Thoracic aorta (tissue), 2 donors: ENCODE measurements at regions not wholly inside any gene's neighbourhood (a gene's known extent, or its start where the extent isn't known, plus 50 kb on each side); places are given as distances from the start of the nearest gene placed in this dataset.
"Not testable (repeated sequence)": the region's sequence is repeated elsewhere in the genome, so short reads cannot be mapped to it uniquely, and the experiment has no call there.

Experiments
- ATAC-seq: fragments of 150-250 bp; one replicate; pipeline ENCODE4 v1.8.0; 2017; ENCODE audit warnings: low read depth; ENCODE audit not compliant: insufficient number of reproducible peaks, low FRiP score
- DNase-seq: peaks from one replicate; pipeline ENCODE4 v3.0.0-alpha.2; 2020; ENCODE audit warnings: low spot score
- H3K27ac ChIP-seq, 2 donors: fragments of 200-600 bp; sonication (generic); 1 replicate in 1 of 2; 2 replicates in 1 of 2; pipeline ENCODE4 v1.5.1; 2016; ENCODE audit warnings: mild to moderate bottlenecking in 2 of 2, moderate library complexity in 2 of 2
- H3K27me3 ChIP-seq: fragments of 200-600 bp; sonication (generic); replicated peaks from 2 replicates; pipeline ENCODE4 v1.6.0; 2016; ENCODE audit warnings: mild to moderate bottlenecking; ENCODE audit not compliant: insufficient read depth
- H3K36me3 ChIP-seq: fragments of 200-600 bp; sonication (generic); one replicate; pipeline ENCODE4 v1.5.1; 2016
- H3K4me1 ChIP-seq, 2 donors: fragments of 200-600 bp; sonication (generic); 1 replicate in 1 of 2; 2 replicates in 1 of 2; pipeline versions ENCODE4 v1.5.1 to v1.6.0; 2016; ENCODE audit warnings: low read depth in 2 of 2, mild to moderate bottlenecking in 1 of 2; ENCODE audit not compliant: control insufficient read depth in 1 of 2
- H3K4me3 ChIP-seq: fragments of 200-600 bp; sonication (generic); 2 replicates; pipeline ENCODE4 v1.5.1; 2016; ENCODE audit warnings: mild to moderate bottlenecking
- H3K9me3 ChIP-seq: fragments of 200-600 bp; sonication (generic); 2 replicates; pipeline ENCODE4 v1.5.1; 2016
- TF ChIP-seq, protein P1 (sequence below): fragments of 200-600 bp; sonication (generic); IDR thresholded peaks from one replicate; pipeline ENCODE4 v1.5.1; 2019; ENCODE audit warnings: antibody characterized with exemption

- peaks cover 0 to 2% of the 10 kb centered on the region in 2 donors for H3K4me1 ChIP-seq
- DNase-seq (no peak), ATAC-seq (no peak)
- no peaks in the 10 kb centered on the region for H3K9me3 ChIP-seq
- no peaks in the 10 kb centered on the region for H3K36me3 ChIP-seq
- H3K27ac ChIP-seq = no peak overlapping the region
- TF ChIP-seq, protein P1, sequence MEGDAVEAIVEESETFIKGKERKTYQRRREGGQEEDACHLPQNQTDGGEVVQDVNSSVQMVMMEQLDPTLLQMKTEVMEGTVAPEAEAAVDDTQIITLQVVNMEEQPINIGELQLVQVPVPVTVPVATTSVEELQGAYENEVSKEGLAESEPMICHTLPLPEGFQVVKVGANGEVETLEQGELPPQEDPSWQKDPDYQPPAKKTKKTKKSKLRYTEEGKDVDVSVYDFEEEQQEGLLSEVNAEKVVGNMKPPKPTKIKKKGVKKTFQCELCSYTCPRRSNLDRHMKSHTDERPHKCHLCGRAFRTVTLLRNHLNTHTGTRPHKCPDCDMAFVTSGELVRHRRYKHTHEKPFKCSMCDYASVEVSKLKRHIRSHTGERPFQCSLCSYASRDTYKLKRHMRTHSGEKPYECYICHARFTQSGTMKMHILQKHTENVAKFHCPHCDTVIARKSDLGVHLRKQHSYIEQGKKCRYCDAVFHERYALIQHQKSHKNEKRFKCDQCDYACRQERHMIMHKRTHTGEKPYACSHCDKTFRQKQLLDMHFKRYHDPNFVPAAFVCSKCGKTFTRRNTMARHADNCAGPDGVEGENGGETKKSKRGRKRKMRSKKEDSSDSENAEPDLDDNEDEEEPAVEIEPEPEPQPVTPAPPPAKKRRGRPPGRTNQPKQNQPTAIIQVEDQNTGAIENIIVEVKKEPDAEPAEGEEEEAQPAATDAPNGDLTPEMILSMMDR = no peak
- H3K27me3 ChIP-seq = no peaks in the 10 kb centered on the region
- H3K4me3 ChIP-seq = no peak overlapping the region
These were observed 338.2 kb upstream of the TARS1 start for GRCh38 chr5:33102551-33102950.

- TF ChIP-seq, protein P1 = no peak
- Histone ChIP-seq H3K27ac (peak overlapping the region in 1 of 2 donors; percentile 21), H3K4me3 (no peak overlapping the region), H3K36me3 (no peaks in the 10 kb centered on the region), H3K9me3 (peaks cover 4% of the 10 kb centered on the region), H3K27me3 (no peaks in the 10 kb centered on the region), H3K4me1 (peaks cover 0 to 2% of the 10 kb centered on the region in 2 donors)
- DNase-seq (no peak), ATAC-seq (peak; percentile 65)
These were observed 335.2 kb upstream of the TARS1 start for GRCh38 chr5:33105521-33105941.

DNA sequence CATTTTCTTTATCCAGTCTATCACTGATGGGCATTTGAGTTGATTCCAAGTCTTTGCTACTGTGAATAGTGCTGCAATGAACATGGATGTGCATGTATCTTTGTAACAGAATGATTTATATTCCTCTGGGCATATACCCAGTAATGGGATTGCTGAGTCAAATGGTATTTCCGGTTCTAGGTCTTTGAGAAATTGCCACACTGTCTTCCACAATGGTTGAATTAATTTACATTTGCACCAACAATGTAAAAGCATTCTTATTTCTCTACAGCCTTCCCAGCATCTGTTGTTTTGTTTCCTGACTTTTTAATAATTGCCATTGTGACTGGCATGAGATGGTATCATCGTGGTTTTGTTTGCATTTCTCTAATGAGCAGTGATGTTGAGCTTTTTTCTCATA, 330.3 kb upstream of the TARS1 start:
- H3K27me3 ChIP-seq, H3K9me3 ChIP-seq, H3K36me3 ChIP-seq, H3K27ac ChIP-seq, ATAC-seq, H3K4me1 ChIP-seq, DNase-seq, H3K4me3 ChIP-seq: not testable (repeated sequence)

DNA sequence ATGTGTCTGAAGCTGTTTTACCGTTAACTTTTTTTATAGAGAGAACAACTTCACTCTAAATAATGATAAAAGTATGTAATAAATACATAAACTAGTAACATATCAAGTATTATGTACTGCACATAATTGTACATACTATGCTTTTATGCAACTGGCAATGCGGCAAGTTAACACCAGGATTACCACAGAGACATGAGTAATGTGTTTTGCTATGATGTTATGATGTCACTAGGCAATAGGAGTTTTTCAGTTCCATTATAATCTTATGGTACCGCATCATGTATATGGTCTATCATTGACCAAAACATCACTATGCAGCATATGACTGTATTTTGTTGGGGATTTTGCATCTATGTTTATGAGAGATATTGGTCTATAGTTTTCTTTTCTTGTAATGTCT, 326.4 kb upstream of the TARS1 start:
- TF ChIP-seq, protein P1 = no peak
- Histone ChIP-seq H3K27ac (no peak overlapping the region), H3K36me3 (no peaks in the 10 kb centered on the region), H3K27me3 (no peaks in the 10 kb centered on the region), H3K4me1 (no peaks in the 10 kb centered on the region), H3K4me3 (no peak overlapping the region), H3K9me3 (no peaks in the 10 kb centered on the region)
- DNase-seq = no peak
- ATAC-seq = no peak

DNA sequence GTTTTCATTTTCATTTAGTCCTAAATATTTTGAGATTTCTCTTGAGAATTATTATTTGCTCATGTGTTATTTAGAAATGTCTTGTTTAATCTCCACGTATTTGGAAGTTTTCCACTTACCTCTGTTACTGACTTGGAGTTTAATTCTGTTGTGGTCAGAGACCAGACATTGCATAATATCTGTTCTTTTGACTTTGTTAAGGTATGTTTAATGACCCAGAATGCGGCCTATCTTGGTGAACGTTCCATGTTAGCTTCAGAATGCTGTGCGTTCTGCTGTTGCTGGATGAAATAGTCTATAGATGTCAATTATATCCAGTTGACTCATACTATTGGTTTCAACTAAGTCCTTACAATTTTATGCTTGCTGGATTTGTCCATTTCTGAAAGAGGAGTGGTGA, 325.3 kb upstream of the TARS1 start:
- no peak overlapping the region for H3K27ac ChIP-seq

More for the DNA sequence above, 325.3 kb upstream of the TARS1 start:
- TF ChIP-seq, protein P1 = no peak
- H3K4me3 ChIP-seq = no peak overlapping the region
- H3K9me3 ChIP-seq = no peaks in the 10 kb centered on the region
- H3K27me3 ChIP-seq = no peaks in the 10 kb centered on the region
- ATAC-seq (no peak), DNase-seq (no peak)
- H3K36me3 ChIP-seq = no peaks in the 10 kb centered on the region
- H3K4me1 ChIP-seq = no peaks in the 10 kb centered on the region
